Thoracic aorta (tissue), 2 donors: ENCODE measurements at regions not wholly inside any gene's neighbourhood (a gene's known extent, or its start where the extent isn't known, plus 50 kb on each side); places are given as distances from the start of the nearest gene placed in this dataset.
A peak's percentile ranks its signal among the peaks of the same experiment; 100 is the strongest.
"Not testable (repeated sequence)": the region's sequence is repeated elsewhere in the genome, so short reads cannot be mapped to it uniquely, and the experiment has no call there.

Source experiments
- ATAC-seq: fragments of 150-250 bp; one replicate; pipeline ENCODE4 v1.8.0; 2017; ENCODE audit warnings: low read depth; ENCODE audit not compliant: insufficient number of reproducible peaks, low FRiP score
- DNase-seq: peaks from one replicate; pipeline ENCODE4 v3.0.0-alpha.2; 2020; ENCODE audit warnings: low spot score
- H3K27ac ChIP-seq, 2 donors: fragments of 200-600 bp; sonication (generic); 1 replicate in 1 of 2; 2 replicates in 1 of 2; pipeline ENCODE4 v1.5.1; 2016; ENCODE audit warnings: mild to moderate bottlenecking in 2 of 2, moderate library complexity in 2 of 2
- H3K27me3 ChIP-seq: fragments of 200-600 bp; sonication (generic); replicated peaks from 2 replicates; pipeline ENCODE4 v1.6.0; 2016; ENCODE audit warnings: mild to moderate bottlenecking; ENCODE audit not compliant: insufficient read depth
- H3K36me3 ChIP-seq: fragments of 200-600 bp; sonication (generic); one replicate; pipeline ENCODE4 v1.5.1; 2016
- H3K4me1 ChIP-seq, 2 donors: fragments of 200-600 bp; sonication (generic); 1 replicate in 1 of 2; 2 replicates in 1 of 2; pipeline versions ENCODE4 v1.5.1 to v1.6.0; 2016; ENCODE audit warnings: low read depth in 2 of 2, mild to moderate bottlenecking in 1 of 2; ENCODE audit not compliant: control insufficient read depth in 1 of 2
- H3K4me3 ChIP-seq: fragments of 200-600 bp; sonication (generic); 2 replicates; pipeline ENCODE4 v1.5.1; 2016; ENCODE audit warnings: mild to moderate bottlenecking
- H3K9me3 ChIP-seq: fragments of 200-600 bp; sonication (generic); 2 replicates; pipeline ENCODE4 v1.5.1; 2016
- CTCF ChIP-seq: fragments of 200-600 bp; sonication (generic); IDR thresholded peaks from one replicate; pipeline ENCODE4 v1.5.1; 2019; ENCODE audit warnings: antibody characterized with exemption

DNA sequence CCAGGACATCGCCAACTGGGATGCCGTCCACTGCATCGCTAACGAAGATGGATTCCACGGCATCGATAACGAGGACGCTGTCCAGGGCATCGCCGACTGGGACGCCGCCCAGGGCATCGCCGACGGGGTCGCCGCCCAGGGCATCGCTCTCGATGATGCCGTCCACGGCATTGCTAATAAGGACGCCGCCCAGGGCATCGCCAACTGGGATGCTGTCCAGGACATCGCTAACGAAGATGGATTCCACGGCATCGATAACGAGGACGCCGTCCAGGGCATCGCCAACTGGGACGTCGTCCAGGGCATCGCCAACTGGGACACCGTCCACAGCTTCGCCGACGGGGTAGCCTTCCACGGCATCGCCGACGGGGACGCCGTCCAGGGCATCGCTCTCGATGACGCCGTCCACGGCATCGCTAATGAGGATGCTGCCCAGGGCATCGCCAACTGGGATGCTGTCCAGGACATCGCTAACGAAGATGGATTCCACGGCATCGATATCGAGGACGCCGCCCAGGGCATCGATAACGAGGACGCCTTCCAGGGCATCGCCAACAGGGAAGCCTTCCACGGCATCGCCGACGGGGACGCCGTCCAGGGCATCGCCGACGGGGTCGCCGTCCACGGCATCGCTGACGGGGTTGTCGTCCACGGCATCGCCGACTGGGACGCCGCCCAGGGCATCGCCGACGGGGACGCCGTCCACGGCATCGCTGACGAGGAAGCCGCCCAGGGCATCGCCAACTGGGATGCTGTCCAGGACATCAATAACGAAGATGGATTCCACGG lies 948.4 kb downstream of the TUBA3C start:
- Histone ChIP-seq H3K4me1 (no peaks in the 10 kb centered on the region), H3K4me3 (no peak overlapping the region), H3K27ac (no peak overlapping the region), H3K27me3 (no peaks in the 10 kb centered on the region), H3K9me3 (no peaks in the 10 kb centered on the region), H3K36me3 (no peaks in the 10 kb centered on the region)
- TF ChIP-seq CTCF = no peak
- DNase-seq (no peak), ATAC-seq (no peak)

GRCh38 chr13:18232298-18232993 lies 949.2 kb downstream of the TUBA3C start:
- DNase-seq = no peak
- Histone ChIP-seq H3K27ac (no peak overlapping the region), H3K4me1 (no peaks in the 10 kb centered on the region), H3K4me3 (no peak overlapping the region), H3K36me3 (no peaks in the 10 kb centered on the region), H3K9me3 (no peaks in the 10 kb centered on the region), H3K27me3 (no peaks in the 10 kb centered on the region)
- TF ChIP-seq CTCF = no peak
- ATAC-seq = no peak

DNA sequence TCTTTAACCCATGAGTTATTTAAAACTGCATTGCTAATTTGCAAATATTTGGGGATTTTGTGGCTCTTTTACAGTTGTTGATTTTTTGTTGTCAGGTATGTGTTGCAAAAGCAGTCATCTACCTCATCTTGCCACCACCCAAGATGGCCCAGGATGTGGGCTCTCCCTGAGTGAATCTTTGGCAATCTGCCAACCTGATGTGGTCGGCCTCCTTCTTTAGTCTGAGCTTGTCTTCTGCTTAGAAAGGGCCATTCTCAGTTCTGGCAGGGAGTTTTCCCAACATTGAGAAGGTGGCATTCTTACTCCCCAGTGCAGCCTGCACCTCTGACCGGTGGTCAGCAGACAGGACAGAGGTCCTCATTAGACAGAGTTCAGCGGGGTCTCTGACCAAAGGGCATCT lies 957.2 kb downstream of the TUBA3C start:
- not testable (repeated sequence) for H3K9me3 ChIP-seq, DNase-seq, H3K27ac ChIP-seq, ATAC-seq, H3K36me3 ChIP-seq, H3K4me3 ChIP-seq, H3K4me1 ChIP-seq, H3K27me3 ChIP-seq

GRCh38 chr13:18214689-18215088 lies 966.9 kb downstream of the TUBA3C start:
- not testable (repeated sequence) for H3K27me3 ChIP-seq, H3K27ac ChIP-seq, DNase-seq, H3K4me1 ChIP-seq, H3K36me3 ChIP-seq, H3K9me3 ChIP-seq, H3K4me3 ChIP-seq
- ATAC-seq = peak; percentile 39

DNA sequence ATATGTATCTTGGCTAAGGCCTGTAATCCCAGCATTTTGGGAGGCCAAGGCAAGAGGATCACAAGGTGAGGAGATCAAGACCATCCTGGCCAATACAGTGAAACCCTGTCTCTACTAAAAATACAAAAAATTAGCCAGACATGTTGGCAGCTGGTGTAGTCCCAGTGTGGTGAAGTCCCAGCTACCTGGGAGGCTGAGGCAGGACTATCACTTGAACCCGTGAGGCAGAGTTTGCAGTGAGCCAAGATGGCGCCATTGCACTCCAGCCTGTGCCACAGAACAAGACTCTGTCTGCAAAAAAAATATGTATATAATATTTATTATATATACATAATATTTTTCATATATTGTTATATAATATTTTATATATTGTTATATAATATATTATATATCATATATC lies 968.1 kb downstream of the TUBA3C start:
- H3K4me1 ChIP-seq, H3K4me3 ChIP-seq, DNase-seq, H3K36me3 ChIP-seq, ATAC-seq, H3K27ac ChIP-seq, H3K9me3 ChIP-seq, H3K27me3 ChIP-seq: not testable (repeated sequence)

GRCh38 chr13:18212873-18213272 lies 968.8 kb downstream of the TUBA3C start:
- Histone ChIP-seq H3K27me3 (no peaks in the 10 kb centered on the region), H3K4me3 (no peak overlapping the region), H3K36me3 (no peaks in the 10 kb centered on the region), H3K4me1 (no peaks in the 10 kb centered on the region), H3K27ac (no peak overlapping the region), H3K9me3 (no peaks in the 10 kb centered on the region)
- DNase-seq (peak; percentile 77), ATAC-seq (peak; percentile 89)
- TF ChIP-seq CTCF = no peak

DNA sequence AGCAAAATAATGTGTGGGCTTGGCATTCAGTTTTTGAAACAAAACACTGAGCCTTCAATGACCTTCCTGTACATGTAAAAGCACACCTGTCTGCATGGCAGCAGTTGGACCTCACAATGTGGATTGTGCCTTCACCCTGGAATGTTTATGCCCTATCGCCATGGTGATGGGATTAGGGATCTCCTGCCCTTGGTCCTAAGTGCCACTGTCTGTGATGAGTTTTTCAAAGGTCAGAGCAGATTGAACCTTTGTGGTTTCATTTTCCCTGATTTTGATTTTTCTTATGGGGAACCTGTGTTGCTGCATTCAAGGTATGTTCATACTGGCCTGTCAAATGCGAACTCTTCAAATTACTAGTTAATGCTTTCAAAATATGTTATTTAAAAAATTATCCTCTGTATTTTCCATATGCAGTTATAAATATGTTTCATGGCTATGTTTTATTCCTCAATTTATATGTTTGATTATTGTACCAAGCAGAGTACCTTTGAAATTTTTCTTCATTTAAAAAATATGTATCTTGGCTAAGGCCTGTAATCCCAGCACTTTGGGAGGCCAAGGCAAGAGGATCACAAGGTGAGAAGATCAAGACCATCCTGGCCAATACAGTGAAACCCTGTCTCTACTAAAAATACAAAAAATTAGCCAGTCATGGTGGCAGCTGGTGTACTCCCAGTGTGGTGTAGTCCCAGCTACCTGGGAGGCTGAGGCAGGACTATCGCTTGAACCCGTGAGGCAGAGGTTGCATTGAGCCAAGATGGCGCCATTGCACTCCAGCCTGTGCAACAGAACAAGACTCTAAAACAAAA lies 969.7 kb downstream of the TUBA3C start:
- H3K36me3 ChIP-seq, H3K4me3 ChIP-seq, H3K27me3 ChIP-seq, H3K4me1 ChIP-seq, H3K27ac ChIP-seq, H3K9me3 ChIP-seq: not testable (repeated sequence)
- ATAC-seq = peak; percentile 98
- DNase-seq = peak; percentile 52

- not testable (repeated sequence) for DNase-seq, H3K4me1 ChIP-seq, ATAC-seq, H3K4me3 ChIP-seq, H3K27ac ChIP-seq, H3K9me3 ChIP-seq, H3K36me3 ChIP-seq, H3K27me3 ChIP-seq
These were observed 976.9 kb downstream of the TUBA3C start for GRCh38 chr13:18204614-18205178.

DNA sequence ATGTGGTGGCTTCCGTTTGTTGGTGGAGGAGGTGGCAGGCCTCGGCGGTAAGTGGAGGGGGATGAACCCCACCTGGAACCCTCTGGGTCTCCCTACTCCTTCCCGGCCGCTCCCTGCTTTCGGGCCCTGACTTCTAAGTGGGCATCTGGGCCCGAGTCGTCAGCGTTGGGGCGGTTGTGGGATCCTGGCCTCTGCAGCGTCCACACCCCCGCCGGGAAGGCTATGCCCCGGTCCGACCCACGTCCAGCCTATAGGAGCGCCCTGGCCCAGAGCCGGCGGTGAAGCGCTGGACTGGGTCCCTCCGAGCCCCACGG lies 986.3 kb downstream of the TUBA3C start:
- not testable (repeated sequence) for H3K9me3 ChIP-seq, H3K27me3 ChIP-seq, DNase-seq, H3K4me3 ChIP-seq, H3K36me3 ChIP-seq, H3K27ac ChIP-seq, H3K4me1 ChIP-seq, ATAC-seq
